WTC11 (cell line): ENCODE measurements at regions not wholly inside any gene's neighbourhood (a gene's known extent, or its start where the extent isn't known, plus 50 kb on each side); places are given as distances from the start of the nearest gene placed in this dataset.

ENCODE experiments used
- ATF3 ChIP-seq: sonication (generic); formaldehyde crosslinking; conservative IDR thresholded peaks from 2 replicates; pipeline ENCODE4 v1.8.1; 2022; ENCODE audit warnings: mild to moderate bottlenecking, missing genetic modification reagents
- CREB1 ChIP-seq: sonication (generic); formaldehyde crosslinking; IDR thresholded peaks from 2 replicates; pipeline ENCODE4 v1.8.0; 2023; ENCODE audit warnings: mild to moderate bottlenecking, missing genetic modification reagents
- CREM ChIP-seq: sonication (generic); formaldehyde crosslinking; IDR thresholded peaks from 2 replicates; pipeline ENCODE4 v1.8.1; 2022; ENCODE audit warnings: mild to moderate bottlenecking, missing genetic modification reagents, moderate library complexity
- CTCF ChIP-seq: fragments of 200-600 bp; IDR thresholded peaks from 2 replicates; pipeline ENCODE4 v1.8.0; 2022; ENCODE audit warnings: antibody characterized with exemption
- E2F5 ChIP-seq: sonication (generic); formaldehyde crosslinking; IDR thresholded peaks from 2 replicates; pipeline ENCODE4 v1.8.1; 2022; ENCODE audit warnings: mild to moderate bottlenecking, moderate library complexity, missing genetic modification reagents
- FOXJ3 ChIP-seq: sonication (generic); formaldehyde crosslinking; IDR thresholded peaks from 2 replicates; pipeline ENCODE4 v1.9.0; 2021; ENCODE audit warnings: missing genetic modification reagents, mild to moderate bottlenecking, borderline replicate concordance
- GABPB1 ChIP-seq: sonication (generic); formaldehyde crosslinking; IDR thresholded peaks from 2 replicates; pipeline ENCODE4 v1.8.1; 2023; ENCODE audit warnings: mild to moderate bottlenecking, missing genetic modification reagents
- JUN ChIP-seq: sonication (generic); formaldehyde crosslinking; IDR thresholded peaks from 2 replicates; pipeline ENCODE4 v1.8.0; 2023; ENCODE audit warnings: mild to moderate bottlenecking, missing genetic modification reagents
- MAX ChIP-seq: sonication (generic); formaldehyde crosslinking; IDR thresholded peaks from 2 replicates; pipeline ENCODE4 v1.8.0; 2022; ENCODE audit warnings: mild to moderate bottlenecking, missing genetic modification reagents
- NFATC4 ChIP-seq: fragments of 250-450 bp; sonication (Bioruptor Pico); IDR thresholded peaks from 2 replicates; pipeline ENCODE4 v1.9.0; 2021; ENCODE audit warnings: mild to moderate bottlenecking
- PRDM15 ChIP-seq: sonication (generic); formaldehyde crosslinking; IDR thresholded peaks from 2 replicates; pipeline ENCODE4 v1.8.0; 2022; ENCODE audit warnings: missing genetic modification reagents
- USF2 ChIP-seq: sonication (generic); formaldehyde crosslinking; IDR thresholded peaks from 2 replicates; pipeline ENCODE4 v1.8.1; 2023; ENCODE audit warnings: mild to moderate bottlenecking, missing genetic modification reagents, moderate library complexity
- ZNF121 ChIP-seq: sonication (generic); formaldehyde crosslinking; IDR thresholded peaks from 2 replicates; pipeline ENCODE4 v1.8.0; 2023; ENCODE audit warnings: missing genetic modification reagents

- no peak for TF ChIP-seq E2F5
- no peak for TF ChIP-seq USF2
- TF ChIP-seq CTCF, result no peak
- no peak for TF ChIP-seq MAX (CRISPR knock-in tag)
- no peak for TF ChIP-seq CREM
- no peak for TF ChIP-seq JUN (CRISPR knock-in tag)
- no peak for TF ChIP-seq NFATC4 (CRISPR knock-in tag)
- no peak for TF ChIP-seq ZNF121
- TF ChIP-seq GABPB1 (CRISPR knock-in tag), result no peak
- no peak for TF ChIP-seq ATF3 (CRISPR knock-in tag)
- no peak for TF ChIP-seq FOXJ3
- no peak for TF ChIP-seq CREB1 (CRISPR knock-in tag)
- TF ChIP-seq PRDM15, result no peak
These were observed 212.6 kb downstream of the LACC1 start for GRCh38 chr13:44092078-44092970.
